Amniotic epithelial cell (primary cell): ENCODE measurements at regions not wholly inside any gene's neighbourhood (a gene's known extent, or its start where the extent isn't known, plus 50 kb on each side); places are given as distances from the start of the nearest gene placed in this dataset.

Experiments used
- DNase-seq: peaks from one replicate; pipeline ENCODE4 v3.0.0-alpha.2; 2010; ENCODE audit warnings: low read depth

GRCh38 chr4:14871676-14872430 lies 130.4 kb upstream of the CPEB2 start:
- DNase-seq, result no peak

DNA sequence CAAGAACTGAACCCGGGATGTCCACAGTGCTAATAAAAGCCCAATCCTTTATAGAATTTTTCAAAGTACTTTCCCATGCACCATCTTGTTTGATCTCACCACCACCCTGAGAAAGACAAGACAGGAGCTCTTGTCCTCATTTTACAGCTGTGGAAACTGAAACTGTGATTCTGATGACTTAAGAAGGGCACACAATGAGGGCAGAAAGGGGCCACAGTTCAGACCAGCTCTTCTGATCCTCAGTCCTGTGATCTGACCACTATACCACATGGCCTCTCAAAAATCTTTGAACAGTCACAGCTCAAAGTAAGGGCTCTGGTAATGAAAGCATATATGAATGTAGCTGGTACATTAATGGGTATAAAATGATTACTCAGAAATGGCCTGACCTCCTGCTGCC lies 127.3 kb upstream of the CPEB2 start:
- no peak for DNase-seq

GRCh38 chr4:14877246-14878225 lies 124.7 kb upstream of the CPEB2 start:
- DNase-seq, result peak; percentile 29

- no peak for DNase-seq
Observed at GRCh38 chr4:14878681-14879080, 123.6 kb upstream of the CPEB2 start.

DNA sequence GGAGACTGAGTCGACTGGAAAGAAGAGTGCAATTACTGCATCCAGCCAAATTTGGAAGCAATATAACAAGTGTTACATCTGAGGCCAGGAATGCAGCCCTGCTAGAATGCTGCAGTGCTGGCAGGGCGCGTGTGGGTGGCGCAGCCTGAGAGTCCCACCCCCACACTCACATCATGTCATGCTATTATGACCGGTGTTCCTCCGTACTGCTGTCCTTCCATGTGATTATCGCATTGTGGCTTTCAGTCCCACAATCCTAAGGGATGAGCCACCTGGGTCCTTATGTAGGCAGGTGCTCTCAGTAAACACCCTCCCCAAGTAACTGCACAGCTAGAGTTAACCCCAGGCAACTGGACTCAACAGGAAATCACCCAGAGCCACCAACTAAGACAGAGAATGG lies 122.6 kb upstream of the CPEB2 start:
- DNase-seq, result no peak

GRCh38 chr4:14880805-14881204 lies 121.5 kb upstream of the CPEB2 start:
- no peak for DNase-seq

DNA sequence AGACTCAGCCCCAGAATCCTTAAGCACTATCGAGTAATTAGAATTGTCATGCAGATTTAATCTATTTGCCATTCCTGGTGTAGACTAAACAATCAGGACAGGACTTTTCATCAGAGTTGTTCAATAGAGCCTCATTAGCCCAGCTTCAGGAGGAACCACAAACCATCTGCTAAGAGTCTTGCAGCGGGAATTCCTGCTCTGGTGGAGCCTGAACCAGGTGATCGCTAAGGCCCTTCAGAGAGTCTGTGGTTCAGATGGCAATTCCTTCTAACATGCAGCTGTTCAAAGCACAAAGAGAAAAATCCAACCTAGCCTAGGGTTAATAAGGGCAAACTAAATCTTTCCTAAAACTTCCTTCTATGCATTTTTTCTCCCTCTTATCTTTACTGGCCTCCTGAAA lies 119.1 kb upstream of the CPEB2 start:
- no peak for DNase-seq

DNA sequence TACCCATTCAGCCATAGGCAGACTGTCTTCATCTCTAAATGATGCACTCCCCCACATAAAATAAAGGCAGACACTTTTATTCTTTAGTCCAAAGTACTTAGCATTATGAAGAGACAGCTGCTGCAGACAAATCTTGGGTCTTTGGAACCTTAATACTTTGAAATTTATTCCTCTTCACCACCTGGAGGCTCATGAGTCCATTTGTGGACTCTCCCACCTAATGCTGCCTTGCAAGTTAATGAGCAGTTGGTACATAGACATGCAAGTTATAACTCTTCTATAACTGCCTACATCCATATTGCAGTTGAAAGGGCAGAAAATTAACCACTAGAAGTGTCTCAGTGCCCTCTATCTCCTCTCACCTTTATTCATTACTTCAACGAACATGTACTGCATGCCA lies 118.6 kb upstream of the CPEB2 start:
- DNase-seq, result no peak

GRCh38 chr4:14887842-14888433 lies 114.3 kb upstream of the CPEB2 start:
- no peak for DNase-seq

DNA sequence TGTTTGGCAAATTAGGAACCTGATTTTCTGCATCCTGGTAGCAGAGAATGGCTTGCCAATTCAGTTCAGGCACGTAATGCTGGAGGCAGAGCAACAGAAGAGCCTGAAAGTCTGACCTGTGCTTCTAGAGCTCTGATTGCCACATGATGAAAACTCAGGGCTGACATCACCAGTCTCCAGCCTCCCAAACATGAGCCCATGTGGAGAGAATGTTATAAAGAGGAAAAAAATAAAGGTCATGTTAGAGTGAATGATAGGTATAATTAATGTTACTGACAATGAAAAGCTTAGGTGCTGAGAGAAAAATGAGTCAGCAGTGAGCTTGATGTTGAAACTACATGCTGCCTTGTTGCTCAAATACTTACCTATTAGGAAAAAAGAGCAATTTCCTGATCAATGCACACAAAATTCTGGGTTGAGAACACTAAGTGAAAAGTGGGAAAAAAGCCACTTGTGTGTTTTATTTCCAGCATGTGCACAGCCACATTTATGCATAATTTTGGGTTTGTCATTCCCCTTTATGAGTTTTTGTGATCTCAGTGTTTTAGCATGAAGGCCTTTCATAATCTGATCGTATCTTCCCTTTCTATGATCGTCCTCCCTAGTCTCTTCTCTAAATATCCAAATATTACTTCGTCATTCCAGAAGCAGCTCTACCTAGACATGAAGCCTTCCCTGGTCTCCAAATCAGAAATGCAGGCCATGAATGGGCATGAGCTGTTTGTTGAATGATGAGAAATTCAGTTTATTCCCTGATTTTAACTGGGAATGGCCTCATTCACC lies 113.3 kb upstream of the CPEB2 start:
- peak; percentile 37 for DNase-seq

GRCh38 chr4:14892563-14892962 lies 109.7 kb upstream of the CPEB2 start:
- no peak for DNase-seq

- DNase-seq, result no peak
Observed at GRCh38 chr4:14893713-14894112, 108.6 kb upstream of the CPEB2 start.

GRCh38 chr4:14894392-14895292 lies 107.6 kb upstream of the CPEB2 start:
- no peak for DNase-seq

DNA sequence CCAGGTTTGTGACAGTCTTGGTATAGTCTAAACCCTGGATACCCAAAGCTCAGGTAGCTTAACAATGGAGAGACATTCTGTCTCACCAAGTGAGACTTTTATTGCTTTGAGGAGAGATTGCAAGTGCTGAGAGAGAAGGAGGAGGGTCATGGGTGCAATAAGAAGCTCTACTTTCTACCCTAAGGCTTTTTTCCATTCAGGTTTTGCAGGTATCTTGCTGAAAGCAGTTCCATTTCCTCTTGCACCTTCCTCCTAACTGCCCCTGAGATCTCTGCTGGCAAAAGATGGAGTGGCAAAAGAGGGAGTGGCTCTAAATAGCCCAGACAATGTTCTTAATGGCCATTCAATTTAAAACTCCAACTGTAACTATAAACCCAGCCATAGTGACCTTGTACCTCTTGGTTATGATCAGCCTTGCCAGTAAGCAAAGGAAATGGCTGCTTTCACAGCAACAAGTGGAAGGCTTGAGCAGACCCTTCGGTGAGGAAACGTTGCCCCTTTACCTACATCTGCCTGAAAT lies 105.6 kb upstream of the CPEB2 start:
- DNase-seq, result no peak

- no peak for DNase-seq
Observed at GRCh38 chr4:14897217-14897616, 105.1 kb upstream of the CPEB2 start.

DNA sequence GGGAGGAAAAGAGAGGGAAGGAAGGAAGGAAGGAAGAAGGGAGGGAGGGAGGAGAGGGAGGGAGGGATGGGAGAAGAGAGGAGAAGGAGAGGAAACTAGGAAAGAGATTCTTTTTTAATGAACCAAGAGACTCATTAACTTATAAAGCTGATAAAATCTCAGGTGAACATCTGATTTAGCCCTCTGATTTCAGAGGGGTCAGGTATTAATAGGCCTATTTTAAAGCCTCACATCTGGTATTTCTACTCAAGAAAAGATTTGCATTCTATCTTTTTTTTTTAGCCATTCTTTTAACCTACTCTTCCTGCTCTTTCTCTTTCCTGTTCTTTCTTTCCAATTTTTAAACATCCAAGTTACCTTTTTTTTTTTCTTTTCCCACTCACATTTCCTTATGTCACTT lies 103.3 kb upstream of the CPEB2 start:
- DNase-seq, result no peak

- no peak for DNase-seq
Observed at GRCh38 chr4:14902342-14902741, 99.9 kb upstream of the CPEB2 start.

DNA sequence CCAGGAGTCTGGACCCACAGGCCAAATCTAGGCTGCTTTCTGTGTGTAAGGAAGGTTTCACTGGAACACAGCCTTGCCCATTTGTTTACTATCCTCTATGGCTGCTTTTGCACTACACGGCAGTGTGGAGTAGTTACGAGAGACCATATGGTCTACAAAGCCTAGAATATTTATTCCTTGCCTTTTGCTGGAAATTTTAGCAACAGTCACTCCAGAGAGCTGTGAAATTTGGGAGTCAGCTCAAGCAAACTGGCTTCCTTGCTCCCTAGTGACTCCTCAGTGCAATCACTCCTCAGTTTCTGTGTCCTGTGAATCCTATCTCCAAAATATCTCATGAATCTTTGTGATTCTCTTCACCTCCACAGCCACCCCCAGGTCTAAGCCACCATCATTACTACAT lies 99.0 kb upstream of the CPEB2 start:
- DNase-seq, result no peak

- DNase-seq, result no peak
Observed at GRCh38 chr4:14906805-14907204, 95.5 kb upstream of the CPEB2 start.

GRCh38 chr4:14908635-14909034 lies 93.6 kb upstream of the CPEB2 start:
- DNase-seq, result peak; percentile 48

DNA sequence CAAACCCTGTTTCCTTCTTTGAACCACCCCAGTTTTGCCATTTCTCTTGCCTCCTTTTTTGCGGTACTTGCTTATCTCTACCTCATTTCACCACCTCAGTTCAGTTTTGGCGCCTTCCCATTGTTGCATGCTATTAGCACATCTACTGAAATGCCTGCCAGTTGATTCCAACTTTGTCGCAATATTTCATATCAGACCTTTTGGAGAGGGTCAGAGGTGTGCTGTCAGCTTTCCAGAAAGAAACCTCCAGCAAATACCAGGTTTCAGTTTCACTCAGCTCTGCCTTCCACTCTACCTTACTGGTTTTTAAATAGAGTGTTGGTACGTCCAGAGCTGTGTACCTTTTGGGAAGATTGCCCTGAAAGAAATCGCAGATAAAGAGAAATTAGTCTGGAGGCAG lies 91.9 kb upstream of the CPEB2 start:
- DNase-seq, result peak; percentile 1
